CD4-positive, alpha-beta T cell (primary cell): ENCODE measurements at regions not wholly inside any gene's neighbourhood (a gene's known extent, or its start where the extent isn't known, plus 50 kb on each side); places are given as distances from the start of the nearest gene placed in this dataset.

Source experiments
- ATAC-seq: fragments of 200-7000 bp; cut with Tn5 transposase; one replicate; pipeline ENCODE4 v1.10.0; 2022; ENCODE audit warnings: mild to moderate bottlenecking; ENCODE audit not compliant: poor library complexity
- CTCF ChIA-PET: fragments of 350-600 bp; sonication (Branson Sonifier 250); formaldehyde crosslinking; loops from one replicate; lab custom pipeline; 2021; ENCODE audit warnings: antibody characterized with exemption, inconsistent platforms; lab: Charles Lee
- POLR2A ChIA-PET: fragments of 350-600 bp; sonication (Branson Sonifier 250); formaldehyde crosslinking; loops from one replicate; lab custom pipeline; 2021; ENCODE audit warnings: antibody characterized with exemption, inconsistent platforms; lab: Charles Lee
- DNase-seq, 14 experiments: peaks; one replicate each; pipeline ENCODE4 v3.0.0-alpha.2; 2013 to 2020; ENCODE audit warnings: mixed read lengths in 2 of 14
- H3K27ac ChIP-seq, 2 donors: one replicate each; pipeline versions ENCODE4 v1.5.1 to v1.7.0; 2013; ENCODE audit warnings: low read length in 2 of 2, low read depth in 1 of 2, mild to moderate bottlenecking in 1 of 2
- H3K27me3 ChIP-seq, 2 experiments: 1 replicate in 1 of 2; 2 replicates in 1 of 2; pipeline versions ENCODE4 v1.6.1 to v1.7.0; 2013; ENCODE audit warnings: low read length in 2 of 2, control low read depth in 1 of 2, mild to moderate bottlenecking in 1 of 2, moderate library complexity in 1 of 2; ENCODE audit not compliant: insufficient read depth in 2 of 2, control insufficient read depth in 1 of 2
- H3K36me3 ChIP-seq: one replicate; pipeline ENCODE4 v1.6.1; 2013; ENCODE audit warnings: low read length, control low read depth; ENCODE audit not compliant: insufficient read depth
- H3K4me1 ChIP-seq: one replicate; pipeline ENCODE4 v1.6.1; 2013; ENCODE audit warnings: low read length, control low read depth; ENCODE audit not compliant: insufficient read depth
- H3K4me3 ChIP-seq: one replicate; pipeline ENCODE4 v1.5.1; 2013; ENCODE audit warnings: mild to moderate bottlenecking, low read length, moderate library complexity
- H3K9me3 ChIP-seq, 2 experiments: 1 replicate in 1 of 2; 2 replicates in 1 of 2; pipeline versions ENCODE4 v1.6.1 to v1.7.0; 2013; ENCODE audit warnings: low read length in 2 of 2, mild to moderate bottlenecking in 2 of 2, control low read depth in 1 of 2, moderate library complexity in 1 of 2; ENCODE audit not compliant: control insufficient read depth in 1 of 2, insufficient read depth in 1 of 2
- H3K27ac Mint-ChIP-seq: one replicate; pipeline ENCODE4 v1.8.0; 2020; ENCODE audit warnings: mixed read lengths
- H3K27me3 Mint-ChIP-seq: one replicate; pipeline ENCODE4 v1.8.0; 2021; ENCODE audit warnings: mixed read lengths
- H3K36me3 Mint-ChIP-seq: one replicate; pipeline ENCODE4 v1.8.0; 2021; ENCODE audit warnings: low read depth, mixed read lengths
- H3K4me1 Mint-ChIP-seq: one replicate; pipeline ENCODE4 v1.8.0; 2021; ENCODE audit warnings: low read depth, mixed read lengths
- H3K4me3 Mint-ChIP-seq: one replicate; pipeline ENCODE4 v1.8.0; 2020; ENCODE audit warnings: mild to moderate bottlenecking, mixed read lengths
- H3K9me3 Mint-ChIP-seq: one replicate; pipeline ENCODE4 v1.8.0; 2020; ENCODE audit warnings: mixed read lengths
- CTCF ChIP-seq: fragments of 200-600 bp; IDR thresholded peaks from one replicate; pipeline ENCODE4 v1.8.0; 2022; ENCODE audit warnings: antibody characterized with exemption, mild to moderate bottlenecking
- intact Hi-C, 2 experiments: fragments of 100-400 bp; cut with DNase I in 1 of 2; cut with micrococcal nuclease in 1 of 2; formaldehyde crosslinking; loops; one replicate each; pipeline versions ENCODE4 v1.15.1 to v1.9.0; 2023 to 2025; cut with DNase I, micrococcal nuclease

DNA sequence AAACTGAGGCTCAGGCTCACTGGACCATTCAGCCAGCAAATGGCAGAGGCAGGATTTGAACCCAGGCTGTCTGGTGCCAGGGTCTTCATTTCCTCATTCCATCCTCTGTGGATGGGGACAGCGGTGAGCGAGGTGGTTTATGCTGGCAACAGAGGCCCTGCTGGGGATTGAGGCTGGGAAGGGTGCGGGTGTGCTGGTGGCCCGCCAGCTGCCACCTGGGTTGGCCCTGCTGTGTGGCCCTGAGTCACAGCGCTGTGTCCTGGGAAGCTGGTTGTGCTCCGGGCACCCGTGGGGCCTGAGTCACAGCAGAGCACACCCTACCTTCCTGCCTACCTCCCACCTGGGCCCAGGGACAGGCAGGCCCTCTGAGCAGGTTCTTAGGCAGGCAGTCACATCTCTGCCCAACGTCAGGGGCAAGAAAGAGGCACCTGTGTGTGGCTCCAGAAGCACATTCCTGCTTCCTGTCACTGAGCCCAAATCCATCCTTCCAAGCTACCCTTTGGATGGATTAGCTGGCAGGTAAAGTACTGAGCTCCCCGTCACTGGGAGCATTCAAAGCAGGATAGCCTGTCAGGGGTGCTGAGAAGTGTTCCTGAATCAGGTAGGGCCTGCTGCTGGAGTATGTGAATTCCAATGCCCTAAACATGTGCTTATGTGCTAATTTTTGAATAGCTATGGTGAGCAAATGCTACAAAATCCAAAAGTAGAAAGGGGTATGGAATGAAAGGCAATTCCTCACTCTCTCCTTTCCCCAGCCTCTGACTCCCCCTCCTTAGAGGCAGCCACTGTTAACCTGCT lies 53.9 kb downstream of the CEBPB start:
- H3K27ac Mint-ChIP-seq: no peak overlapping the region
- Histone ChIP-seq H3K9me3 (no peaks in the 10 kb centered on the region), H3K27ac (no peak overlapping the region), H3K4me1 (no peaks in the 10 kb centered on the region), H3K4me3 (no peak overlapping the region), H3K27me3 (no peaks in the 10 kb centered on the region), H3K36me3 (no peaks in the 10 kb centered on the region)
- TF ChIP-seq CTCF: no peak
- no peaks in the 10 kb centered on the region for H3K36me3 Mint-ChIP-seq
- ATAC-seq (no peak), DNase-seq (no peak)
- CTCF ChIA-PET: no interaction called here
- POLR2A ChIA-PET: no interaction called here
- H3K9me3 Mint-ChIP-seq: no peaks in the 10 kb centered on the region
- H3K4me3 Mint-ChIP-seq: no peak overlapping the region
- H3K4me1 Mint-ChIP-seq: no peaks in the 10 kb centered on the region
- intact Hi-C loops: no loop called here
- no peaks in the 10 kb centered on the region for H3K27me3 Mint-ChIP-seq

- Mint-ChIP-seq H3K4me1 (no peaks in the 10 kb centered on the region), H3K36me3 (no peaks in the 10 kb centered on the region), H3K9me3 (no peaks in the 10 kb centered on the region), H3K27me3 (no peaks in the 10 kb centered on the region), H3K27ac (no peak overlapping the region), H3K4me3 (no peak overlapping the region)
- H3K36me3 ChIP-seq: no peaks in the 10 kb centered on the region
- POLR2A ChIA-PET: no interaction called here
- H3K9me3 ChIP-seq: no peaks in the 10 kb centered on the region
- intact Hi-C loops: no loop called here
- ATAC-seq (no peak), DNase-seq (no peak)
- CTCF ChIA-PET: no interaction called here
- no peak overlapping the region for H3K27ac ChIP-seq
- no peak overlapping the region for H3K4me3 ChIP-seq
- no peak for TF ChIP-seq CTCF
- H3K4me1 ChIP-seq: no peaks in the 10 kb centered on the region
- H3K27me3 ChIP-seq: no peaks in the 10 kb centered on the region
These were observed 55.1 kb downstream of the CEBPB start for GRCh38 chr20:50245498-50246366.

- DNase-seq: no peak
- H3K27me3 Mint-ChIP-seq: no peaks in the 10 kb centered on the region
- no peaks in the 10 kb centered on the region for H3K9me3 Mint-ChIP-seq
- ChIA-PET POLR2A (no interaction called here), CTCF (no interaction called here)
- H3K4me1 ChIP-seq: no peaks in the 10 kb centered on the region
- no peaks in the 10 kb centered on the region for H3K4me1 Mint-ChIP-seq
- H3K9me3 ChIP-seq: no peaks in the 10 kb centered on the region
- H3K36me3 ChIP-seq: no peaks in the 10 kb centered on the region
- H3K27ac Mint-ChIP-seq: no peak overlapping the region
- H3K27me3 ChIP-seq: no peaks in the 10 kb centered on the region
- no peaks in the 10 kb centered on the region for H3K36me3 Mint-ChIP-seq
- H3K4me3 ChIP-seq: no peak overlapping the region
- no peak overlapping the region for H3K4me3 Mint-ChIP-seq
- intact Hi-C loops: no loop called here
- no peak for TF ChIP-seq CTCF
- no peak for ATAC-seq
- H3K27ac ChIP-seq: no peak overlapping the region
These were observed 56.0 kb downstream of the CEBPB start for GRCh38 chr20:50246367-50247195.
